Endothelial cell of umbilical vein (primary cell): ENCODE measurements at regions not wholly inside any gene's neighbourhood (a gene's known extent, or its start where the extent isn't known, plus 50 kb on each side); places are given as distances from the start of the nearest gene placed in this dataset.

Experiments used
- BruUV-seq: library from RNA; stranded (reverse); fragments of 400-500 nt; replicated peaks from 2 replicates; lab custom pipeline; 2021; lab: Mats Ljungman, UMichigan
- CTCF ChIA-PET: fragments of 300-600, 350-600 bp; sonication (Branson Sonifier 250); formaldehyde crosslinking; loops from one replicate; lab custom pipeline; 2021; ENCODE audit warnings: antibody characterized with exemption, inconsistent platforms; lab: Charles Lee
- POLR2A ChIA-PET: fragments of 300-600, 350-600 bp; sonication (Branson Sonifier 250); formaldehyde crosslinking; loops from one replicate; lab custom pipeline; 2021; ENCODE audit warnings: antibody characterized with exemption, inconsistent platforms; lab: Charles Lee
- DNase-seq: peaks from one replicate; pipeline ENCODE4 v3.0.0-alpha.2; 2011; ENCODE audit warnings: low read depth, low spot score
- FAIRE-seq: peaks from 2 replicates; lab custom pipeline; 2011; peaks lifted over from hg19 to GRCh38; lab: Jason Lieb, UNC
- H2AFZ ChIP-seq: 2 replicates; pipeline ENCODE4 v1.6.0; 2012; ENCODE audit warnings: low read depth, low read length, control low read depth, inconsistent platforms
- H3K27ac ChIP-seq: 2 replicates; pipeline ENCODE4 v1.5.1; 2011; ENCODE audit warnings: low read depth, mild to moderate bottlenecking, control low read depth, low read length, moderate library complexity; ENCODE audit not compliant: insufficient read depth
- H3K27me3 ChIP-seq, 2 experiments: 2 replicates each; pipeline versions ENCODE4 v1.6.0 to v1.6.1; 2011; ENCODE audit warnings: low read length in 2 of 2, mixed read lengths in 1 of 2; ENCODE audit not compliant: control insufficient read depth in 2 of 2, insufficient read depth in 2 of 2
- H3K36me3 ChIP-seq, 2 experiments: 2 replicates in 1 of 2; 3 replicates in 1 of 2; pipeline ENCODE4 v1.5.1; 2011; ENCODE audit warnings: low read length in 2 of 2, mild to moderate bottlenecking in 1 of 2, moderate library complexity in 1 of 2; ENCODE audit not compliant: control insufficient read depth in 2 of 2, insufficient read depth in 2 of 2; ENCODE audit errors: extremely low read depth in 1 of 2
- H3K4me1 ChIP-seq: 3 replicates; pipeline ENCODE4 v1.5.1; 2011; ENCODE audit warnings: mild to moderate bottlenecking, low read length; ENCODE audit not compliant: control insufficient read depth, insufficient read depth; ENCODE audit errors: extremely low read depth
- H3K4me2 ChIP-seq: 2 replicates; pipeline ENCODE4 v1.6.1; 2011; ENCODE audit warnings: low read length, control low read depth, mixed read lengths; ENCODE audit not compliant: insufficient read depth
- H3K4me3 ChIP-seq, 3 experiments: fragments of 200-600 bp in 1 of 3; sonication (generic), shearing (Covaris generic) in 1 of 3; replicated peaks in 1 of 3; 2 replicates each; pipeline ENCODE4 v1.5.1; 2011 to 2016; ENCODE audit warnings: control low read depth in 3 of 3, low read length in 3 of 3, mild to moderate bottlenecking in 2 of 3, inconsistent platforms in 1 of 3, low read depth in 1 of 3, moderate library complexity in 1 of 3; ENCODE audit not compliant: insufficient read depth in 1 of 3
- H3K79me2 ChIP-seq: 2 replicates; pipeline ENCODE4 v1.6.0; 2012; ENCODE audit warnings: low read length, inconsistent platforms; ENCODE audit not compliant: control insufficient read depth, insufficient read depth
- H3K9ac ChIP-seq: replicated peaks from 2 replicates; pipeline ENCODE3; 2011; ENCODE audit warnings: low read length, control low read depth; ENCODE audit not compliant: insufficient read depth; ENCODE audit errors: extremely low read depth
- H3K9me1 ChIP-seq: replicated peaks from 3 replicates; pipeline ENCODE4 v1.6.0; 2011; ENCODE audit warnings: mild to moderate bottlenecking, low read length; ENCODE audit not compliant: control insufficient read depth, insufficient read depth; ENCODE audit errors: extremely low read depth
- H3K9me3 ChIP-seq: replicated peaks from 2 replicates; pipeline ENCODE4 v1.5.1; 2012; ENCODE audit warnings: low read length, inconsistent platforms; ENCODE audit not compliant: control insufficient read depth, insufficient read depth
- H4K20me1 ChIP-seq: replicated peaks from 2 replicates; pipeline ENCODE3; 2011; ENCODE audit warnings: mild to moderate bottlenecking, low read length; ENCODE audit not compliant: control insufficient read depth, insufficient read depth; ENCODE audit errors: extremely low read depth
- EZH2 ChIP-seq: IDR thresholded peaks from 2 replicates; pipeline ENCODE4 v1.6.1; 2012; ENCODE audit warnings: borderline replicate concordance, low read depth, mild to moderate bottlenecking, moderate library complexity, low read length, inconsistent platforms; ENCODE audit not compliant: severe bottlenecking
- FOS ChIP-seq: IDR thresholded peaks from 2 replicates; pipeline ENCODE4 v1.6.1; 2011; ENCODE audit warnings: mild to moderate bottlenecking, low read length, moderate library complexity, borderline replicate concordance; ENCODE audit not compliant: insufficient read depth
- GATA2 ChIP-seq: IDR thresholded peaks from 2 replicates; pipeline ENCODE4 v1.7.0; 2011; ENCODE audit warnings: low read depth, mild to moderate bottlenecking, moderate library complexity, mixed read lengths, low read length; ENCODE audit not compliant: insufficient read length, insufficient read depth
- JUN ChIP-seq: IDR thresholded peaks from 2 replicates; pipeline ENCODE4 v1.6.1; 2011; ENCODE audit warnings: borderline replicate concordance, low read depth; ENCODE audit not compliant: insufficient read length, insufficient read depth
- MYC ChIP-seq: IDR thresholded peaks from one replicate; pipeline ENCODE4 v1.6.1; 2011; ENCODE audit warnings: mild to moderate bottlenecking, low read depth, low read length
- POLR2A ChIP-seq: IDR thresholded peaks from 2 replicates; pipeline ENCODE4 v1.6.1; 2012; ENCODE audit warnings: low read depth, mild to moderate bottlenecking, control low read depth, low read length
- POLR2AphosphoS5 ChIP-seq: IDR thresholded peaks from 2 replicates; pipeline ENCODE4 v1.6.1; 2012; ENCODE audit warnings: low read depth, mild to moderate bottlenecking, control low read depth, low read length, moderate library complexity; ENCODE audit not compliant: insufficient read depth
- dilution Hi-C: fragments of 300-500 bp; cut with MboI; formaldehyde crosslinking; loops from one replicate; pipeline ENCODE4 v1.15.0; 2019; ENCODE audit warnings: low sequenced_read_pairs; ENCODE audit not compliant: extremely low pct_ligation_motif_present
- intact Hi-C: fragments of 100-400 bp; cut with micrococcal nuclease; formaldehyde crosslinking; loops from one replicate; pipeline ENCODE4 v1.10.0; 2022
- TF ChIP-seq, protein P1 (sequence below): IDR thresholded peaks from 2 replicates; pipeline ENCODE4 v1.6.1; 2011; ENCODE audit not compliant: insufficient read depth, insufficient read length
- TF ChIP-seq, protein P2 (sequence below), 2 donors: IDR thresholded peaks; 1 replicate in 1 of 2; 2 replicates in 1 of 2; pipeline ENCODE4 v1.5.1; 2011; ENCODE audit warnings: low read length in 2 of 2, mild to moderate bottlenecking in 2 of 2, moderate library complexity in 2 of 2, control low read depth in 1 of 2, inconsistent platforms in 1 of 2, low read depth in 1 of 2; ENCODE audit not compliant: insufficient read depth in 1 of 2; ENCODE audit errors: extremely low read depth in 1 of 2

DNA sequence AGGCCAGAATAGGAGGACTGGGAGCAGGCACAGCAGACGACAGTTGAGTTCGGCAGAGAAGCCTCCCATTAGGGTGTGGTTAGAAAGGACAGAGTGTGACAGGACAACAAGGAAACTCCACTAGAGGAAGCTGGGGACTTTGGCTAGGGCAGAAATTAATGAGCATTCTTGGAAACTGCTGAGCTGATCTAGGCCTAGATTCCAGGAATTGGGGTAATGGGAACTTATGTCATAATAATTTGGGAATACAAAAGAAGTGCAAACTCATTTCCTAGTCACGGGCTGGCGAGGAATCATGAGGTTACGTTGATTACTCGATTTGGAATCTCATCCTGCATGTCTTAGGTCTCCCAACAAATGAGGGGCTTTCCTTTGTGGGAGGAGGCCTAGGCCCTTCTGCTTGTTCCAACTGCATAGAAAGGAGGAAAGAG, 144.6 kb upstream of the RPS23 start:
- Histone ChIP-seq H3K79me2 (no peaks in the 10 kb centered on the region), H3K27ac (no peak overlapping the region), H3K4me2 (no peak overlapping the region), H3K9me3 (no peaks in the 10 kb centered on the region), H3K9ac (no peak overlapping the region), H4K20me1 (no peaks in the 10 kb centered on the region), H3K4me1 (peaks cover 15% of the 10 kb centered on the region), H3K9me1 (no peaks in the 10 kb centered on the region), H3K4me3 (no peak overlapping the region), H3K36me3 (no peaks in the 10 kb centered on the region), H3K27me3 (no peaks in the 10 kb centered on the region), H2AFZ (peak overlapping the region; percentile 9)
- BruUV-seq, result no TSS peak
- ChIA-PET CTCF (interaction anchor here (2.4 to 2.5 kb wide), 2 partner anchors 58 to 73 kb away, joined by 6 to 31 read pairs; no protein-coding TSS in a partner anchor), POLR2A (no interaction called here)
- TF ChIP-seq MYC (no peak), JUN (no peak)
- TF ChIP-seq, protein P1, sequence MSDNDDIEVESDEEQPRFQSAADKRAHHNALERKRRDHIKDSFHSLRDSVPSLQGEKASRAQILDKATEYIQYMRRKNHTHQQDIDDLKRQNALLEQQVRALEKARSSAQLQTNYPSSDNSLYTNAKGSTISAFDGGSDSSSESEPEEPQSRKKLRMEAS, result no peak
- intact Hi-C loops, result no loop called here
- DNase-seq, result peak; percentile 30
- no peak for FAIRE-seq
- dilution Hi-C loops, result no loop called here

DNA sequence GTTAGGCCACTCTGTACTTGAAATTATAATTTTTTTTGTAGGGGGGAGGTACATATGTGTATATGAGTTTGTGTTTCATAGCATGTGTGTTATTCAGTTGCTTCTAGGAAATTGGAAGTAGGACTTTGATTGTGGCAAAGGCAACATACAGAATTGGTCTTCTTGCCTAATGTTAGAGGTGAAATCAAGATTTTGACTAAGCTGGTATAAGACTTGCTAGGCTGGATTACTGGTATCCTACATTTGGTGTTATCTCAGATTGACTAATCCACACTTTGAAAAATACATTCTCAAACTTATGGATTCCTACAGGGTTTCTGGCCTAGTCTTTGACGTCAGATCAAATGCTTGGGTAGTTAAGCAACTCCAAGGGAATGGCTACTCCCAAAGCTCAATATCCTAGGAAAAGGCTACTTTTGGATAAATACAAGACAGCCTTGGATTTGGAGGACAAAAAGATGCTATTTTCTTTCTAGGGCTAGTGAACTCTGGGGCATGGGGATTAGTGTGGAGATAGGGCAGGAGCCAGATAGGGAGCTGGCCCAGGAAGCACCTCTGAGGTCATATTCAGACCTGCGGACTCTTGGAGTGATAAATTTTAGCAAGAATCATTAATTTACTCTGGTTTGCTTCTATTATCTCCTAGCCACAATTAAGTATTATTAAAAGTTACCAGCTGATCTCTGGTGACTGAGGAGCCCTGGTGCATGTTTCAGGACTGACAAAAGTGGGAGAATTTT, 144.0 kb upstream of the RPS23 start:
- H3K4me1 ChIP-seq, result peaks cover 15% of the 10 kb centered on the region
- H3K27ac ChIP-seq, result no peak overlapping the region
- H3K79me2 ChIP-seq, result no peaks in the 10 kb centered on the region
- no peaks in the 10 kb centered on the region for H3K9me1 ChIP-seq
- H4K20me1 ChIP-seq, result no peaks in the 10 kb centered on the region
- dilution Hi-C loops (no loop called here), intact Hi-C loops (no loop called here)
- no peak for FAIRE-seq
- no peak overlapping the region for H3K4me2 ChIP-seq
- CTCF ChIA-PET, result interaction anchor here (0.6 to 2.5 kb wide), 6 partner anchors 16 to 123 kb away, joined by 3 to 31 read pairs (median 6); no protein-coding TSS in a partner anchor
- DNase-seq, result no peak
- no peaks in the 10 kb centered on the region for H3K27me3 ChIP-seq
- no peak overlapping the region for H2AFZ ChIP-seq
- H3K36me3 ChIP-seq, result no peaks in the 10 kb centered on the region
- no peak overlapping the region for H3K4me3 ChIP-seq
- BruUV-seq, result no TSS peak
- H3K9me3 ChIP-seq, result no peaks in the 10 kb centered on the region
- POLR2A ChIA-PET, result no interaction called here
- H3K9ac ChIP-seq, result no peak overlapping the region
- TF ChIP-seq MYC (no peak), JUN (no peak), EZH2 (no peak), GATA2 (no peak), POLR2AphosphoS5 (no peak), FOS (no peak), POLR2A (no peak)
- TF ChIP-seq, protein P2, sequence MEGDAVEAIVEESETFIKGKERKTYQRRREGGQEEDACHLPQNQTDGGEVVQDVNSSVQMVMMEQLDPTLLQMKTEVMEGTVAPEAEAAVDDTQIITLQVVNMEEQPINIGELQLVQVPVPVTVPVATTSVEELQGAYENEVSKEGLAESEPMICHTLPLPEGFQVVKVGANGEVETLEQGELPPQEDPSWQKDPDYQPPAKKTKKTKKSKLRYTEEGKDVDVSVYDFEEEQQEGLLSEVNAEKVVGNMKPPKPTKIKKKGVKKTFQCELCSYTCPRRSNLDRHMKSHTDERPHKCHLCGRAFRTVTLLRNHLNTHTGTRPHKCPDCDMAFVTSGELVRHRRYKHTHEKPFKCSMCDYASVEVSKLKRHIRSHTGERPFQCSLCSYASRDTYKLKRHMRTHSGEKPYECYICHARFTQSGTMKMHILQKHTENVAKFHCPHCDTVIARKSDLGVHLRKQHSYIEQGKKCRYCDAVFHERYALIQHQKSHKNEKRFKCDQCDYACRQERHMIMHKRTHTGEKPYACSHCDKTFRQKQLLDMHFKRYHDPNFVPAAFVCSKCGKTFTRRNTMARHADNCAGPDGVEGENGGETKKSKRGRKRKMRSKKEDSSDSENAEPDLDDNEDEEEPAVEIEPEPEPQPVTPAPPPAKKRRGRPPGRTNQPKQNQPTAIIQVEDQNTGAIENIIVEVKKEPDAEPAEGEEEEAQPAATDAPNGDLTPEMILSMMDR (IDR thresholded peaks at IDR 0.05; ENCODE audit: extremely low read depth in 1 of 2, insufficient read depth in 1 of 2, low read depth in 1 of 2, low read length in 2 of 2), result no peak
- TF ChIP-seq, protein P1, result no peak
